SU-DHL-6 (cell line): ENCODE measurements at regions not wholly inside any gene's neighbourhood (a gene's known extent, or its start where the extent isn't known, plus 50 kb on each side); places are given as distances from the start of the nearest gene placed in this dataset.
"Not testable (repeated sequence)": the region's sequence is repeated elsewhere in the genome, so short reads cannot be mapped to it uniquely, and the experiment has no call there.

ENCODE experiments used
- H2AFZ ChIP-seq: fragments of 200-600 bp; sonication (generic); 2 replicates; pipeline ENCODE4 v1.6.1; 2014; ENCODE audit warnings: low read depth, mild to moderate bottlenecking, moderate library complexity, mixed read lengths, antibody characterized with exemption, low read length; ENCODE audit not compliant: severe bottlenecking
- H3F3A ChIP-seq: fragments of 200-600 bp; shearing (Covaris generic); 2 replicates; pipeline ENCODE4 v1.6.0; 2016; ENCODE audit warnings: antibody characterized with exemption, mild to moderate bottlenecking; ENCODE audit not compliant: insufficient read depth
- H3K27ac ChIP-seq: fragments of 200-600 bp; sonication (generic); 2 replicates; pipeline ENCODE4 v1.5.1; 2016; ENCODE audit warnings: low read depth, mild to moderate bottlenecking, low read length, moderate library complexity, mixed read lengths
- H3K27me3 ChIP-seq: fragments of 200-600 bp; sonication (generic), shearing (Covaris generic); 2 replicates; pipeline ENCODE4 v1.6.0; 2014; ENCODE audit warnings: mild to moderate bottlenecking, low read length
- H3K36me3 ChIP-seq: fragments of 200-600 bp; sonication (generic); 2 replicates; pipeline ENCODE4 v1.6.1; 2014; ENCODE audit warnings: mild to moderate bottlenecking, low read length, mixed read lengths
- H3K4me2 ChIP-seq: fragments of 300-600, 200-600 bp; shearing (Covaris generic), sonication (generic); 2 replicates; pipeline ENCODE4 v1.6.0; 2014; ENCODE audit warnings: low read length, low read depth, mild to moderate bottlenecking; ENCODE audit not compliant: poor library complexity, severe bottlenecking
- H3K4me3 ChIP-seq: fragments of 200-600 bp; sonication (generic); 2 replicates; pipeline ENCODE4 v1.5.1; 2014; ENCODE audit warnings: antibody characterized with exemption, low read length, mild to moderate bottlenecking, mixed read lengths; ENCODE audit not compliant: insufficient read depth, poor library complexity, severe bottlenecking
- H3K79me2 ChIP-seq: fragments of 200-600 bp; sonication (generic); 2 replicates; pipeline ENCODE4 v1.6.1; 2014; ENCODE audit warnings: mild to moderate bottlenecking, low read length, moderate library complexity; ENCODE audit not compliant: insufficient read depth
- H3K9ac ChIP-seq: fragments of 200-600 bp; sonication (generic); 2 replicates; pipeline ENCODE4 v1.7.0; 2014; ENCODE audit warnings: mild to moderate bottlenecking, low read length
- H3K9me2 ChIP-seq: fragments of 200-600 bp; sonication (generic); replicated peaks from 2 replicates; pipeline ENCODE4 v1.6.1; 2014; ENCODE audit warnings: low read length; ENCODE audit not compliant: insufficient read depth
- H3K9me3 ChIP-seq: fragments of 200-600 bp; sonication (generic); 2 replicates; pipeline ENCODE4 v1.6.1; 2014; ENCODE audit warnings: low read length, mixed read lengths; ENCODE audit not compliant: insufficient read depth
- H4K20me1 ChIP-seq: fragments of 200-600 bp; sonication (generic); 2 replicates; pipeline ENCODE4 v1.6.1; 2014; ENCODE audit warnings: low read depth, mild to moderate bottlenecking, antibody characterized with exemption, low read length, moderate library complexity, mixed read lengths
- EZH2phosphoT487 ChIP-seq: fragments of 200-600 bp; sonication (generic), shearing (Covaris generic); conservative IDR thresholded peaks from 2 replicates; pipeline ENCODE4 v1.6.1; 2018; ENCODE audit warnings: mild to moderate bottlenecking, antibody characterized with exemption, low read length, moderate library complexity, mixed read lengths
- TF ChIP-seq, protein P1 (sequence below): fragments of 200-600 bp; sonication (generic); IDR thresholded peaks from one replicate; pipeline ENCODE4 v1.5.1; 2017; ENCODE audit warnings: antibody characterized with exemption, mild to moderate bottlenecking, low read length, moderate library complexity; ENCODE audit not compliant: insufficient read depth, poor library complexity, severe bottlenecking

DNA sequence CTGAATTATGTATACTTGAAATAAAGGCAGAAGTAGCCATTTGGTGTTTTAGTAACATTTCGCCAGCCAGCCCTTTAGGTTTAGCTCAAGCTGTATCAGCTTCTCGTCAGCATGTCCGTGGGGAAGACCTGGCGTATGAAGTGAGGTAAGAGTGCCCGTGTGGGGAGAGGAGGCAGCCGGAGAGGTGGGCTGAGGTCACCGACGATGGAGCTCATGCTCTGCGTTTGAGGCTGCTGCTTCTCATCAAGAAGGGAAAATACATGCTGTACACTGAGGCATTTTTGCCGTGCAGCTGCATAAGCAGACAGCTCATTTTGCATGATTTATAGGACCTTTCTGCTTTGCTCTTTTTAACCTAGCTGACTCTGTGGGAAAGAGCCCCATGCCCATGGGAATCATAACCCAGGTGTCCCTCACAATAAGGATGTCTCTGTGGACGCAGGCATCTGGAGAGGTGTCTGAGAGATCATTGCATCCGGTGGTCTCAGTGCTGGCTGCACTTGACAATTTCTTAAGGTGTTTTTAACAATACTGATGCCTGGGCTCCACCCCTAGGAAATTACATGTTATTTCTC, 179.1 kb downstream of the ABCC12 start:
- no peaks in the 10 kb centered on the region for H4K20me1 ChIP-seq
- no peaks in the 10 kb centered on the region for H3F3A ChIP-seq
- H3K9me2 ChIP-seq = no peaks in the 10 kb centered on the region
- H3K27me3 ChIP-seq = no peaks in the 10 kb centered on the region; the same call in 1 of the 2 replicates
- no peaks in the 10 kb centered on the region for H3K36me3 ChIP-seq
- no peak for TF ChIP-seq EZH2phosphoT487
- TF ChIP-seq, protein P1, sequence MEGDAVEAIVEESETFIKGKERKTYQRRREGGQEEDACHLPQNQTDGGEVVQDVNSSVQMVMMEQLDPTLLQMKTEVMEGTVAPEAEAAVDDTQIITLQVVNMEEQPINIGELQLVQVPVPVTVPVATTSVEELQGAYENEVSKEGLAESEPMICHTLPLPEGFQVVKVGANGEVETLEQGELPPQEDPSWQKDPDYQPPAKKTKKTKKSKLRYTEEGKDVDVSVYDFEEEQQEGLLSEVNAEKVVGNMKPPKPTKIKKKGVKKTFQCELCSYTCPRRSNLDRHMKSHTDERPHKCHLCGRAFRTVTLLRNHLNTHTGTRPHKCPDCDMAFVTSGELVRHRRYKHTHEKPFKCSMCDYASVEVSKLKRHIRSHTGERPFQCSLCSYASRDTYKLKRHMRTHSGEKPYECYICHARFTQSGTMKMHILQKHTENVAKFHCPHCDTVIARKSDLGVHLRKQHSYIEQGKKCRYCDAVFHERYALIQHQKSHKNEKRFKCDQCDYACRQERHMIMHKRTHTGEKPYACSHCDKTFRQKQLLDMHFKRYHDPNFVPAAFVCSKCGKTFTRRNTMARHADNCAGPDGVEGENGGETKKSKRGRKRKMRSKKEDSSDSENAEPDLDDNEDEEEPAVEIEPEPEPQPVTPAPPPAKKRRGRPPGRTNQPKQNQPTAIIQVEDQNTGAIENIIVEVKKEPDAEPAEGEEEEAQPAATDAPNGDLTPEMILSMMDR = no peak
- H3K9me3 ChIP-seq = no peaks in the 10 kb centered on the region
- H3K79me2 ChIP-seq = no peaks in the 10 kb centered on the region
- H3K9ac ChIP-seq = no peak overlapping the region
- no peak overlapping the region for H3K4me3 ChIP-seq
- no peak overlapping the region for H3K4me2 ChIP-seq
- no peak overlapping the region for H2AFZ ChIP-seq
- H3K27ac ChIP-seq = no peak overlapping the region

DNA sequence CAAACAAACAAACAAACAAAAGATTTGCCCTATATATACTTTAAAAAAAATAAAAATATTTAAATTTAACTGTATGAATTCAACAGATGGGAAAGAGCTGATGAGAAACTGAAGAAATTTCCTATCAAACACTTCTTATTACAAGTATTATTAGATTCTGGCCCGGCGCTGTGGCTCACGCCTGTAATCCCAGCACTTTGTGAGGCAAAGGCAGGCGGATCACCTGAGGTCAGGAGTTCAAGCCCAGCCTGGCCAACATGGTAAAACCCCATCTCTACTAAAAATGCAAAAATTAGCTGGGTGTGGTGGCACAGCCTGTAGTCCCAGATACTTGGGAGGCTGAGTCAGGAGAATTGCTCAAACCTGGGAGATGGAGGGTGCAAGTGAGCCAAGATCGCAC, 180.8 kb downstream of the ABCC12 start:
- H3K9me2 ChIP-seq, H3K4me2 ChIP-seq: not testable (repeated sequence)

GRCh38 chr16:47973552-47973951, 182.2 kb downstream of the ABCC12 start:
- H3K4me2 ChIP-seq = no peak overlapping the region
- no peak overlapping the region for H3K4me3 ChIP-seq
- no peak overlapping the region for H3K9ac ChIP-seq
- no peak overlapping the region for H2AFZ ChIP-seq
- no peak for TF ChIP-seq EZH2phosphoT487
- TF ChIP-seq, protein P1 = no peak
- no peak overlapping the region for H3K27ac ChIP-seq
- H3F3A ChIP-seq = no peaks in the 10 kb centered on the region
- no peaks in the 10 kb centered on the region for H3K9me2 ChIP-seq
- no peaks in the 10 kb centered on the region; the same call in 1 of the 2 replicates for H3K27me3 ChIP-seq
- H3K36me3 ChIP-seq = no peaks in the 10 kb centered on the region
- no peaks in the 10 kb centered on the region for H3K9me3 ChIP-seq
- H4K20me1 ChIP-seq = no peaks in the 10 kb centered on the region
- no peaks in the 10 kb centered on the region for H3K79me2 ChIP-seq

More for the DNA sequence above, 180.8 kb downstream of the ABCC12 start:
- not testable (repeated sequence) for H3K9ac ChIP-seq, H3K36me3 ChIP-seq, H3K9me3 ChIP-seq, H2AFZ ChIP-seq, H3K4me3 ChIP-seq, H3K27me3 ChIP-seq, H3K27ac ChIP-seq, H3K79me2 ChIP-seq, H4K20me1 ChIP-seq, H3F3A ChIP-seq

GRCh38 chr16:47972246-47972985, 183.4 kb downstream of the ABCC12 start:
- H3K9me3 ChIP-seq = no peaks in the 10 kb centered on the region
- no peak for TF ChIP-seq EZH2phosphoT487
- TF ChIP-seq, protein P1 = no peak

More at GRCh38 chr16:47972246-47972985, 183.4 kb downstream of the ABCC12 start:
- Histone ChIP-seq H2AFZ (no peak overlapping the region), H3F3A (no peaks in the 10 kb centered on the region), H3K27me3 (no peaks in the 10 kb centered on the region), H3K9me2 (no peaks in the 10 kb centered on the region), H3K79me2 (no peaks in the 10 kb centered on the region), H3K27ac (no peak overlapping the region), H4K20me1 (no peaks in the 10 kb centered on the region), H3K9ac (no peak overlapping the region), H3K36me3 (no peaks in the 10 kb centered on the region), H3K4me3 (no peak overlapping the region), H3K4me2 (no peak overlapping the region)
